PC-9 (cell line): ENCODE measurements at regions not wholly inside any gene's neighbourhood (a gene's known extent, or its start where the extent isn't known, plus 50 kb on each side); places are given as distances from the start of the nearest gene placed in this dataset.

Source experiments
- BruUV-seq: library from RNA; stranded (reverse); fragments of 400-500 nt; replicated peaks from 2 replicates; lab custom pipeline; 2021; lab: Mats Ljungman, UMichigan
- CTCF ChIA-PET: fragments of 300-600 bp; sonication (Branson Sonifier 250); formaldehyde crosslinking; loops from one replicate; lab custom pipeline; 2022; ENCODE audit warnings: antibody characterized with exemption; lab: Charles Lee
- POLR2A ChIA-PET: fragments of 300-600 bp; sonication (Branson Sonifier 250); formaldehyde crosslinking; loops from one replicate; lab custom pipeline; 2022; ENCODE audit warnings: antibody characterized with exemption; ENCODE audit not compliant: unreplicated experiment; lab: Charles Lee
- DNase-seq, 2 experiments: peaks; one replicate each; pipeline versions ENCODE4 v3.0.0 to v3.0.0-alpha.2; 2015 to 2022; ENCODE audit warnings: mixed read lengths in 1 of 2
- H2AFZ ChIP-seq: fragments of 200-600 bp; sonication (generic); 2 replicates; pipeline ENCODE4 v1.8.1; 2017; ENCODE audit warnings: antibody characterized with exemption
- H3F3A ChIP-seq: fragments of 200-600 bp; sonication (generic); 2 replicates; pipeline ENCODE4 v1.8.1; 2017; ENCODE audit warnings: antibody characterized with exemption, mild to moderate bottlenecking, low read depth; ENCODE audit not compliant: insufficient read depth
- H3K27ac ChIP-seq: fragments of 200-600 bp; sonication (generic); 2 replicates; pipeline ENCODE4 v1.6.1; 2016; ENCODE audit warnings: mixed run types
- H3K27me3 ChIP-seq: fragments of 200-600 bp; sonication (generic); 2 replicates; pipeline ENCODE4 v1.6.1; 2016; ENCODE audit warnings: low read depth, mixed run types; ENCODE audit not compliant: insufficient read depth
- H3K36me3 ChIP-seq: fragments of 200-600 bp; sonication (generic); 2 replicates; pipeline ENCODE4 v1.6.1; 2016; ENCODE audit warnings: low read depth, mixed run types
- H3K4me1 ChIP-seq: fragments of 200-600 bp; sonication (generic); replicated peaks from 2 replicates; pipeline ENCODE4 v1.6.1; 2016; ENCODE audit warnings: mixed run types; ENCODE audit not compliant: insufficient read depth
- H3K4me2 ChIP-seq: fragments of 200-600 bp; sonication (generic); 2 replicates; pipeline ENCODE4 v1.6.1; 2017; ENCODE audit warnings: mixed run types
- H3K4me3 ChIP-seq: fragments of 200-600 bp; sonication (generic); 2 replicates; pipeline ENCODE4 v1.6.1; 2016; ENCODE audit warnings: mixed run types
- H3K79me2 ChIP-seq: fragments of 200-600 bp; sonication (generic); 2 replicates; pipeline ENCODE4 v1.6.1; 2017; ENCODE audit warnings: low read depth, mixed run types
- H3K9me2 ChIP-seq: fragments of 200-600 bp; sonication (generic); 2 replicates; pipeline ENCODE4 v1.8.1; 2017; ENCODE audit warnings: mild to moderate bottlenecking; ENCODE audit not compliant: insufficient read depth
- H3K9me3 ChIP-seq: fragments of 200-600 bp; sonication (generic); 2 replicates; pipeline ENCODE4 v1.8.1; 2016; ENCODE audit warnings: low read depth; ENCODE audit not compliant: insufficient read depth
- H4K20me1 ChIP-seq: fragments of 200-600 bp; sonication (generic); 2 replicates; pipeline ENCODE4 v1.8.1; 2017; ENCODE audit not compliant: insufficient read depth
- CTCF ChIP-seq: fragments of 200-600 bp; sonication (generic); conservative IDR thresholded peaks from 2 replicates; pipeline ENCODE4 v1.6.1; 2017; ENCODE audit warnings: mixed run types, antibody characterized with exemption, mild to moderate bottlenecking, moderate library complexity
- EZH2 ChIP-seq: fragments of 200-600 bp; sonication (generic); IDR thresholded peaks from 2 replicates; pipeline ENCODE4 v1.8.0; 2017; ENCODE audit warnings: antibody characterized with exemption, low read depth
- intact Hi-C: fragments of 100-400 bp; cut with micrococcal nuclease; formaldehyde crosslinking; loops from one replicate; pipeline ENCODE4 v1.10.0; 2022; ENCODE audit not compliant: unreplicated experiment

GRCh38 chr10:85420501-85421191 lies 945.9 kb downstream of the GRID1 start:
- Histone ChIP-seq H3K4me1 (no peaks in the 10 kb centered on the region), H2AFZ (no peak overlapping the region), H3K27ac (no peak overlapping the region), H3K79me2 (no peaks in the 10 kb centered on the region), H3K4me2 (no peak overlapping the region), H3K9me3 (no peaks in the 10 kb centered on the region), H3K27me3 (no peaks in the 10 kb centered on the region; the same call in 1 of the 2 replicates), H3K9me2 (no peaks in the 10 kb centered on the region), H4K20me1 (no peaks in the 10 kb centered on the region), H3K4me3 (no peak overlapping the region), H3K36me3 (no peaks in the 10 kb centered on the region), H3F3A (no peaks in the 10 kb centered on the region)
- no peak for DNase-seq
- TF ChIP-seq CTCF (no peak), EZH2 (no peak)
- ChIA-PET POLR2A (no interaction called here), CTCF (no interaction called here)
- intact Hi-C loops, result no loop called here
- BruUV-seq, result no TSS peak

- intact Hi-C loops, result no loop called here
- Histone ChIP-seq H3F3A (no peaks in the 10 kb centered on the region), H3K9me2 (no peaks in the 10 kb centered on the region), H3K4me2 (no peak overlapping the region), H3K27ac (no peak overlapping the region), H3K4me3 (no peak overlapping the region), H3K9me3 (no peaks in the 10 kb centered on the region), H3K79me2 (no peaks in the 10 kb centered on the region), H3K36me3 (no peaks in the 10 kb centered on the region), H4K20me1 (no peaks in the 10 kb centered on the region), H3K4me1 (no peaks in the 10 kb centered on the region), H3K27me3 (no peaks in the 10 kb centered on the region; the same call in 1 of the 2 replicates), H2AFZ (no peak overlapping the region)
- DNase-seq, result no peak
- ChIA-PET POLR2A (no interaction called here), CTCF (no interaction called here)
- no TSS peak for BruUV-seq
- no peak for TF ChIP-seq CTCF
- TF ChIP-seq EZH2, result no peak
These were observed 945.2 kb downstream of the GRID1 start for GRCh38 chr10:85421421-85421820.

- DNase-seq, result no peak
- no peaks in the 10 kb centered on the region for H3K9me2 ChIP-seq
- H4K20me1 ChIP-seq, result no peaks in the 10 kb centered on the region
- H2AFZ ChIP-seq, result no peak overlapping the region
- intact Hi-C loops, result no loop called here
- CTCF ChIA-PET, result no interaction called here
- no peaks in the 10 kb centered on the region for H3K36me3 ChIP-seq
- H3F3A ChIP-seq, result no peaks in the 10 kb centered on the region
- no peak overlapping the region for H3K4me3 ChIP-seq
- TF ChIP-seq EZH2 (no peak), CTCF (no peak)
- no TSS peak for BruUV-seq
- POLR2A ChIA-PET, result no interaction called here
- H3K4me1 ChIP-seq, result no peaks in the 10 kb centered on the region
- no peaks in the 10 kb centered on the region for H3K9me3 ChIP-seq
- no peak overlapping the region for H3K4me2 ChIP-seq
- H3K79me2 ChIP-seq, result no peaks in the 10 kb centered on the region
- no peaks in the 10 kb centered on the region; the same call in 1 of the 2 replicates for H3K27me3 ChIP-seq
- H3K27ac ChIP-seq, result no peak overlapping the region
These were observed 937.5 kb downstream of the GRID1 start for GRCh38 chr10:85429126-85429525.
